ENCODE measurements at regions not wholly inside any gene's neighbourhood (a gene's known extent, or its start where the extent isn't known, plus 50 kb on each side); places are given as distances from the start of the nearest gene placed in this dataset.

GRCh38 chr20:39862470-39862891 is 826.6 kb downstream of the MAFB start:
- no peak overlapping the region for H3K27ac Mint-ChIP-seq
- no peak overlapping the region for H3K4me3 Mint-ChIP-seq
- no peaks in the 10 kb centered on the region for H3K27me3 Mint-ChIP-seq (ENCODE audit: low read depth)
- H3K9me3 Mint-ChIP-seq, result no peaks in the 10 kb centered on the region
- TF ChIP-seq, protein P1, sequence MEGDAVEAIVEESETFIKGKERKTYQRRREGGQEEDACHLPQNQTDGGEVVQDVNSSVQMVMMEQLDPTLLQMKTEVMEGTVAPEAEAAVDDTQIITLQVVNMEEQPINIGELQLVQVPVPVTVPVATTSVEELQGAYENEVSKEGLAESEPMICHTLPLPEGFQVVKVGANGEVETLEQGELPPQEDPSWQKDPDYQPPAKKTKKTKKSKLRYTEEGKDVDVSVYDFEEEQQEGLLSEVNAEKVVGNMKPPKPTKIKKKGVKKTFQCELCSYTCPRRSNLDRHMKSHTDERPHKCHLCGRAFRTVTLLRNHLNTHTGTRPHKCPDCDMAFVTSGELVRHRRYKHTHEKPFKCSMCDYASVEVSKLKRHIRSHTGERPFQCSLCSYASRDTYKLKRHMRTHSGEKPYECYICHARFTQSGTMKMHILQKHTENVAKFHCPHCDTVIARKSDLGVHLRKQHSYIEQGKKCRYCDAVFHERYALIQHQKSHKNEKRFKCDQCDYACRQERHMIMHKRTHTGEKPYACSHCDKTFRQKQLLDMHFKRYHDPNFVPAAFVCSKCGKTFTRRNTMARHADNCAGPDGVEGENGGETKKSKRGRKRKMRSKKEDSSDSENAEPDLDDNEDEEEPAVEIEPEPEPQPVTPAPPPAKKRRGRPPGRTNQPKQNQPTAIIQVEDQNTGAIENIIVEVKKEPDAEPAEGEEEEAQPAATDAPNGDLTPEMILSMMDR (IDR thresholded peaks at IDR 0.05; ENCODE audit: unreplicated experiment), result no peak
- H3K4me1 Mint-ChIP-seq, result peaks cover 9% of the 10 kb centered on the region
- no peak for DNase-seq (ENCODE audit: low spot score in 2 of 2, unreplicated experiment in 2 of 2)
- no peaks in the 10 kb centered on the region for H3K36me3 Mint-ChIP-seq

DNA sequence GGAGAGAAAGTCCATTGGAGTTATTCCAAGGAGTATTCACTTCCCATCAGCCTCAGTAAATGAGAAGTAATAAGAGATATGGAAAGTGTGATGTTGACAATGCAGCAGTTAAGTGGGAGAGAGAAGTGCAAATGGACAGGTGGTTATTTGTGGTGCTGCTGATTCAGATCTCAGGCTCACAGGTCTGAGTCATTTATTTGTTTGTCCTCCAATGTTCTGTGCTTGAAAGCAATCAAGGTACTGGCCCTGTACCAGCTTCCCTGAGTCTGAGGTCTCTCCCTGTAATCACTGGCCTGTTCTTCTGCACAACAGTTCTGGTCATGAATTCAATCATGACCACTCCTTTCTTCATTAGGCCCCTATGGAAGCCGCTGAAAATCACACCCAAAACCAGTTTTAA is 827.7 kb downstream of the MAFB start:
- TF ChIP-seq, protein P1 (IDR thresholded peaks at IDR 0.05; ENCODE audit: unreplicated experiment), result no peak
- Mint-ChIP-seq H3K27me3 (ENCODE audit: low read depth) (no peaks in the 10 kb centered on the region), H3K4me3 (no peak overlapping the region), H3K9me3 (no peaks in the 10 kb centered on the region), H3K4me1 (peaks cover 13% of the 10 kb centered on the region), H3K27ac (no peak overlapping the region), H3K36me3 (no peaks in the 10 kb centered on the region)
- DNase-seq (ENCODE audit: low spot score in 2 of 2, unreplicated experiment in 2 of 2), result no peak

DNA sequence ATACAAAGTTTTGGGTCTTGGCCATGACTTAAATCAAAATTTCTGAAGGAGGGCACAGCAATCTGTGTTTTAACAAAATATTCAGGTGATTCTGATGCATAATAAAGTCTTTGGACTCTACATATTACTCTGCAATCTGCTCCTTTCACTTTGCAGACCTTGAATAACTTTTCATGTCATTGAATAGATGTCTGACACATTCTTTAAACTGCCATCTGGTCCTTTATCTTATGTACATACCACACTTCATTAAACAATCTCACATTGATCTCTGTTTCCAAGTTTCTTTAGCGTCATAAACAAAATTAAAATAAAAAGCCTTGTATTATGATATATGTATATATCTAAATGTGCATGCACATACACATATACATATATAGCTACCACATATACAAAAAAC is 831.2 kb downstream of the MAFB start:
- Mint-ChIP-seq H3K9me3 (no peaks in the 10 kb centered on the region), H3K4me3 (no peak overlapping the region), H3K36me3 (no peaks in the 10 kb centered on the region), H3K27ac (no peak overlapping the region), H3K4me1 (peaks cover 13% of the 10 kb centered on the region), H3K27me3 (ENCODE audit: low read depth) (no peaks in the 10 kb centered on the region)
- DNase-seq (ENCODE audit: low spot score in 2 of 2, unreplicated experiment in 2 of 2), result no peak
- TF ChIP-seq, protein P1 (IDR thresholded peaks at IDR 0.05; ENCODE audit: unreplicated experiment), result no peak

DNA sequence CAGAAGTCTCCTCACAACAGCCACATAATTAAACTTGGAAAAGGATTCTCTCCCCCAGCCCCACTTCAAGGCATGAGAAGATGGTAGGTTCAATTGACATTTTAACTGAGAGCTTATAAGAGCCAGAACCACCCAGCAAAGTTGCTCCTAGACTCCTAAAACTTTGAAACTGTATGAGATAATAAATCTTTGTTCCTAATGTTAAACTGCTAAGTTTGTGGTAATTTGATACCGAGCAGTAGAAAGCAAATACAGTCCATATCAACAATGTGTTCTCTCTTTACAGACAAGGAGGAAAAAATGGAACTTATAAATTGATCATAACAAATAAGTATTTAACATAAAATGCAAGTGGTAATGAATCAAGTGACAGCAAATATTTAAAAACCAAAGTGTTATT is 831.8 kb downstream of the MAFB start:
- DNase-seq (ENCODE audit: low spot score in 2 of 2, unreplicated experiment in 2 of 2), result no peak
- H3K36me3 Mint-ChIP-seq, result no peaks in the 10 kb centered on the region
- no peaks in the 10 kb centered on the region for H3K9me3 Mint-ChIP-seq
- H3K4me3 Mint-ChIP-seq, result no peak overlapping the region
- no peaks in the 10 kb centered on the region for H3K27me3 Mint-ChIP-seq (ENCODE audit: low read depth)
- TF ChIP-seq, protein P1 (IDR thresholded peaks at IDR 0.05; ENCODE audit: unreplicated experiment), result no peak
- no peak overlapping the region for H3K27ac Mint-ChIP-seq
- peaks cover 13% of the 10 kb centered on the region for H3K4me1 Mint-ChIP-seq

GRCh38 chr20:39855799-39856198 is 833.2 kb downstream of the MAFB start:
- TF ChIP-seq, protein P1 (IDR thresholded peaks at IDR 0.05; ENCODE audit: unreplicated experiment), result no peak
- H3K27me3 Mint-ChIP-seq (ENCODE audit: low read depth), result no peaks in the 10 kb centered on the region
- H3K4me1 Mint-ChIP-seq, result peaks cover 19% of the 10 kb centered on the region
- no peaks in the 10 kb centered on the region for H3K36me3 Mint-ChIP-seq
- no peak overlapping the region for H3K27ac Mint-ChIP-seq
- H3K9me3 Mint-ChIP-seq, result no peaks in the 10 kb centered on the region
- DNase-seq (ENCODE audit: low spot score in 2 of 2, unreplicated experiment in 2 of 2), result no peak
- H3K4me3 Mint-ChIP-seq, result no peak overlapping the region

- no peaks in the 10 kb centered on the region for H3K36me3 Mint-ChIP-seq
- H3K27ac Mint-ChIP-seq, result no peak overlapping the region
- peaks cover 23% of the 10 kb centered on the region for H3K4me1 Mint-ChIP-seq
- H3K4me3 Mint-ChIP-seq, result no peak overlapping the region
- TF ChIP-seq, protein P1 (IDR thresholded peaks at IDR 0.05; ENCODE audit: unreplicated experiment), result no peak
- H3K27me3 Mint-ChIP-seq (ENCODE audit: low read depth), result no peaks in the 10 kb centered on the region
- no peak for DNase-seq (ENCODE audit: low spot score in 2 of 2, unreplicated experiment in 2 of 2)
- H3K9me3 Mint-ChIP-seq, result no peaks in the 10 kb centered on the region
These were observed 834.0 kb downstream of the MAFB start for GRCh38 chr20:39855056-39855455.

Measured in mesothelial cell of epicardium (in vitro differentiated cells).